Dendritic cell treated with granulocyte-macrophage colony-stimulating factor and Interleukin-4, amounts not matched to agents 40 ng/mL and 50 ng/mL, for 4 days (primary cell): ENCODE measurements at regions not wholly inside any gene's neighbourhood (a gene's known extent, or its start where the extent isn't known, plus 50 kb on each side); places are given as distances from the start of the nearest gene placed in this dataset.

Experiments used
- H3K27ac Mint-ChIP-seq: one replicate; pipeline ENCODE4 v1.8.0; 2022; ENCODE audit warnings: mild to moderate bottlenecking, mixed read lengths
- H3K27me3 Mint-ChIP-seq: one replicate; pipeline ENCODE4 v1.8.0; 2022; ENCODE audit warnings: mild to moderate bottlenecking, mixed read lengths
- H3K36me3 Mint-ChIP-seq: one replicate; pipeline ENCODE4 v1.8.0; 2022; ENCODE audit warnings: low read depth, mixed read lengths
- H3K4me1 Mint-ChIP-seq: one replicate; pipeline ENCODE4 v1.8.0; 2022; ENCODE audit warnings: low read depth, mixed read lengths
- H3K4me3 Mint-ChIP-seq: one replicate; pipeline ENCODE4 v1.8.0; 2022; ENCODE audit warnings: mild to moderate bottlenecking, moderate library complexity, mixed read lengths
- H3K9me3 Mint-ChIP-seq: one replicate; pipeline ENCODE4 v1.8.0; 2022; ENCODE audit warnings: mixed read lengths
- intact Hi-C: fragments of 100-400 bp; cut with micrococcal nuclease; formaldehyde crosslinking; loops from one replicate; pipeline ENCODE4 v1.15.0; 2022

- Mint-ChIP-seq H3K27ac (no peak overlapping the region), H3K9me3 (no peaks in the 10 kb centered on the region), H3K27me3 (no peaks in the 10 kb centered on the region), H3K4me3 (no peak overlapping the region), H3K36me3 (no peaks in the 10 kb centered on the region), H3K4me1 (no peaks in the 10 kb centered on the region)
- intact Hi-C loops: no loop called here
Observed at GRCh38 chrX:106401965-106402559, 209.7 kb upstream of the RADX start.

DNA sequence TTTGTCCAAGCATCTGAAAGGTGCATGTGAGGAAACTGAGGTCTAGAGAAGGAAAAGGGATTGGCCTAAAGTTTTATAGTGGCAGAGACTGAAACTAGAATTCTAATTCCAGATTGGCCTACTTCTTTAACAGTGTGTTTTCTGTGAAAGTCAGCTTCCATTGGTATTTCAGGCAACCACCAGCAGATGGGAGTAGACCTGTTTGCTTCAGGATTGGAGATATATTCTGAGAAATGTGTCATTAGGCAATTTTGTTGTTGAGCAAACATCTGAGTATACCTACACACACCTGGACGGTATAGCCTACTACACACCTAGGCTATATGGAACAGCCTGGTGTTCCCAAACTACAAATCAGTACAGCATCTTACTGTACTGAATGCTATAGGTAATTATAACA lies 207.3 kb upstream of the RADX start:
- Mint-ChIP-seq H3K36me3 (no peaks in the 10 kb centered on the region), H3K27me3 (no peaks in the 10 kb centered on the region), H3K4me1 (no peaks in the 10 kb centered on the region), H3K27ac (no peak overlapping the region), H3K4me3 (no peak overlapping the region), H3K9me3 (no peaks in the 10 kb centered on the region)
- intact Hi-C loops: no loop called here

DNA sequence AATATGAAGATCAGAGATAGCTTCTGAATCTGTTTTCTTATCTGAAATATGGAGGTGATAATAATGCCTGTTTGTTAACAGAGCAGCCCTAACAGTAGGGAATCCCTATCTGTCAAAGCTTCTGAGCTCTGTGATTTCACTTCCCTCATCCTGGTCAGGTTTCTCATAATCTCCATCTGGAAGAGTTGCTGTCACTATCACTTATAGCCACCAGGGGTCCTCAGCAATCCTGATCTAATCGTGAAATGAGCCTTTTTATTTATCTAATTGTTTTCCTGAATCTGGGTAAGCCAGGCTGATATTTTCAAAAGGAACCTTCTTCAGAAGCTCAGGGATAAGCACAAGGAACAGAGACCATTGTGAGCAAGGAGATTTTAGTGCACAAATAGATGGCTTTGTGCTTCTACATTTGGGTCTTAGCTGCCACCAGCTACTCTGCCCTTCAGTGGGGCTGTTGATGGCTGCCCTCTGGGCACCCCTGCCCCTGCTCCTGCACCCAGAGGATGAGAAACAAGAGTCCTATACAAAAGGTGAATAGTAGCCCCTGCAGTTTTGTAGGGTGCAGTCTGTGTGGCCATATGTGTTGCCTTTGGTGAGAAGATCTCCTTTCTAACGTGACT lies 196.4 kb upstream of the RADX start:
- Mint-ChIP-seq H3K27ac (no peak overlapping the region), H3K4me1 (no peaks in the 10 kb centered on the region), H3K4me3 (no peak overlapping the region), H3K36me3 (no peaks in the 10 kb centered on the region), H3K9me3 (no peaks in the 10 kb centered on the region), H3K27me3 (no peaks in the 10 kb centered on the region)
- intact Hi-C loops: no loop called here

- H3K4me3 Mint-ChIP-seq: no peak overlapping the region
- no peaks in the 10 kb centered on the region for H3K4me1 Mint-ChIP-seq
- H3K9me3 Mint-ChIP-seq: no peaks in the 10 kb centered on the region
- H3K27me3 Mint-ChIP-seq: no peaks in the 10 kb centered on the region
- no peak overlapping the region for H3K27ac Mint-ChIP-seq
- no peaks in the 10 kb centered on the region for H3K36me3 Mint-ChIP-seq
- intact Hi-C loops: no loop called here
Observed at GRCh38 chrX:106436691-106437090, 175.1 kb upstream of the RADX start.

DNA sequence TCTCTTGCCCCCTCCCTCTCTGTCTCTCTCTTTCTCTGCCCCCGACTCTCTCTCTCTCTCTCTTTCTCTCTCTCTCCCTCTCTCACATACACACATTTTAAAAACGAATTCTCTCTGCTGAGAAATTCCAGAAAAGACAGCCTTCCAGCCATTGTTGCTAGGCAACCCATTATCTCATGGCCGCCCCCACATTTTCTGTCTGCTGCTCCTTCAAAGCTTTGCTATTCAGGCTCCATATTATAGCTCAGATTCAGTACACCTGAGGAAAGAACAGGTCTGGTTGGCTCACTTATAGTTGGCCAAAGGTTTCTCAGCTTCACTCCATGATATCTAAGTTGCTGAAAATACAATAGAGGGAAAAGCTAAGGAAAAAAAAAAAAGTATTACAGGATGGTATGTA lies 174.4 kb upstream of the RADX start:
- H3K36me3 Mint-ChIP-seq: no peaks in the 10 kb centered on the region
- no peaks in the 10 kb centered on the region for H3K9me3 Mint-ChIP-seq
- H3K4me3 Mint-ChIP-seq: no peak overlapping the region
- no peaks in the 10 kb centered on the region for H3K27me3 Mint-ChIP-seq
- no peak overlapping the region for H3K27ac Mint-ChIP-seq
- no peaks in the 10 kb centered on the region for H3K4me1 Mint-ChIP-seq
- intact Hi-C loops: no loop called here

DNA sequence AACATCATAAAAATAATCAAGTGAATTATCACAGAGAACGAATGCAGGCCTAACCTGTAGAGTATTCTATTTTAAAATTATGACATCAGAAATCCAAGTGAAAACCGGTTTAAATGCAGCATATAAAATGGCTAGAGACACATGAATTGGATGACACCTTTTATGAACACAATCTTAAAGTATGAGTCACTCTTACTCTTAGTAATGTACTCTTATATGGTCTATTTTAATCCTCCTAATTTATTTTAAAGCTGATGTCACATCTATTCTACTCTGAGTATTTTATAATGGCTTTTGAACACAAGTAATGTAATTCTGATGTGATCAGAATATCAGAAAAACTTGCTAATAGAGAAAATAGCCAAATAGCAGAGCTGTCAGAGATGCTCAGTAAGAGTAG lies 161.4 kb upstream of the RADX start:
- Mint-ChIP-seq H3K27me3 (no peaks in the 10 kb centered on the region), H3K36me3 (no peaks in the 10 kb centered on the region), H3K27ac (no peak overlapping the region), H3K4me3 (no peak overlapping the region), H3K9me3 (no peaks in the 10 kb centered on the region), H3K4me1 (no peaks in the 10 kb centered on the region)
- intact Hi-C loops: no loop called here

- no peaks in the 10 kb centered on the region for H3K27me3 Mint-ChIP-seq
- H3K4me1 Mint-ChIP-seq: no peaks in the 10 kb centered on the region
- intact Hi-C loops: no loop called here
Observed at GRCh38 chrX:106451933-106452332, 159.8 kb upstream of the RADX start.

GRCh38 chrX:106454991-106455390 lies 156.8 kb upstream of the RADX start:
- intact Hi-C loops: no loop called here
- Mint-ChIP-seq H3K27me3 (no peaks in the 10 kb centered on the region), H3K4me1 (no peaks in the 10 kb centered on the region), H3K36me3 (no peaks in the 10 kb centered on the region), H3K9me3 (no peaks in the 10 kb centered on the region), H3K27ac (no peak overlapping the region), H3K4me3 (no peak overlapping the region)

More at GRCh38 chrX:106451933-106452332, 159.8 kb upstream of the RADX start:
- no peak overlapping the region for H3K27ac Mint-ChIP-seq
- no peak overlapping the region for H3K4me3 Mint-ChIP-seq
- no peaks in the 10 kb centered on the region for H3K36me3 Mint-ChIP-seq
- H3K9me3 Mint-ChIP-seq: no peaks in the 10 kb centered on the region

DNA sequence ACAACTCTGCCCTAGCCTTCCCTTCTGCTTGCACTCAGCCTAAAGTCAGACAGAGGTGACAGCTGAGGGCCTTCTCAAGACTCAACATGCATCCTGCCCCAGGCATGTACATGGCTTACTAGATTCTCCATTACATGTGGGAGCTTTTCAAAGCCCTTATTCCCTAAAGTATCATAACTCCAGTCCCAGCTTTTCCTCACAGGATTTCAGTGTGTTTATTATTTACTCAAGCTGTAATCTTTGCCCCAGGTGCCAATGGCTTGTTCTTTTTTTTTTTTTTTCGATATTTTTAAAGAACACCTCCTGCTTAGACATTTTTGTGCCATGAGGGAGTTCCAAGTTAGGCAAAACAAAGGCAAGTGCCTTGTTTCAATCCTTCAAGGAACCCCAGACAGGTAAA lies 154.0 kb upstream of the RADX start:
- intact Hi-C loops: no loop called here
- H3K9me3 Mint-ChIP-seq: no peaks in the 10 kb centered on the region
- no peak overlapping the region for H3K4me3 Mint-ChIP-seq
- H3K36me3 Mint-ChIP-seq: no peaks in the 10 kb centered on the region
- H3K27ac Mint-ChIP-seq: no peak overlapping the region
- no peaks in the 10 kb centered on the region for H3K4me1 Mint-ChIP-seq
- no peaks in the 10 kb centered on the region for H3K27me3 Mint-ChIP-seq

DNA sequence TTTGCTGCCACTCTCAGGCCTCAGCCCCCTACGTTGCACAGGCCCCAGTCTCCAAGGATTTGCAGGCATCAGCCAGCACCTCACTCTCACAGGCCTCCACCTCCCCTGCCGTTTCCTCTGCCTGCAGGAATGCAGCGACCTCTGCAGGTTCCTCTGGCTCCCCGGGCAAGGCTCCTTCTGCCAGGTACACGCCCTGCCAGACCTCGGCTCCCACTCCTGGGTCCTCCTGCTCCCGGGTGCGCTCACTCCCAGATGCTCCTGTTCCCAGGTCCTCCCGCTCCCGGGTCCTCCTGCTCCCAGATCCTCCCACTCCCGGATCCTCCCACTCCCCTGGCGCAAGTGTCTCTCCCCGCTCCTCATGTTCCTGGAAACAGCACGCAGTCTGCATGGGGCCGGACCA lies 144.4 kb upstream of the RADX start:
- intact Hi-C loops: no loop called here
- Mint-ChIP-seq H3K9me3 (peaks cover 11% of the 10 kb centered on the region), H3K4me1 (no peaks in the 10 kb centered on the region), H3K36me3 (no peaks in the 10 kb centered on the region), H3K27ac (no peak overlapping the region), H3K4me3 (no peak overlapping the region), H3K27me3 (peaks cover 2% of the 10 kb centered on the region)

- intact Hi-C loops: no loop called here
- Mint-ChIP-seq H3K4me3 (no peak overlapping the region), H3K9me3 (peaks cover 11% of the 10 kb centered on the region), H3K4me1 (no peaks in the 10 kb centered on the region), H3K27ac (no peak overlapping the region), H3K27me3 (peaks cover 2% of the 10 kb centered on the region), H3K36me3 (no peaks in the 10 kb centered on the region)
Observed at GRCh38 chrX:106467943-106468342, 143.8 kb upstream of the RADX start.

DNA sequence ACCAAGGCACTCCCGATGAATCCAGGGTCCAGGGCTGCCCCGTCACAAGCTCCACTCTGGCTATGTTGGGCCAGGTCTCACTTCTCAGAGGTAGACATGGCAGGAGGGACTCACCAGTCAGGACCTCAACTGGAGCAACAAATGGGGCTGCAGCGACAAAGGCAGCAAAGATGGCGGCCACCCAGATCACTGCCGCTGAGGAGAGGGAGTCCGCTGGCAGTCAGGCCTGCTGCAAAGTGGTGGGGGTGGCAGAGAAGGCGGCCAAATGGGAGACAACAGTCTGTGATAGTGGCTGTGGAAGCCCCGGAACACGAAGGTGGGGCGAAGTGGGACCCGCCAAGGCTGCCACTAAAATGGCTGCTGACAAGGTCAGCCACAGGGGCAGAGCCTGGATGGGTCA lies 143.3 kb upstream of the RADX start:
- peaks cover 2% of the 10 kb centered on the region for H3K27me3 Mint-ChIP-seq
- no peak overlapping the region for H3K4me3 Mint-ChIP-seq
- no peaks in the 10 kb centered on the region for H3K4me1 Mint-ChIP-seq
- intact Hi-C loops: no loop called here
- H3K9me3 Mint-ChIP-seq: peaks cover 11% of the 10 kb centered on the region
- H3K27ac Mint-ChIP-seq: no peak overlapping the region
- no peaks in the 10 kb centered on the region for H3K36me3 Mint-ChIP-seq

- Mint-ChIP-seq H3K4me3 (no peak overlapping the region), H3K36me3 (no peaks in the 10 kb centered on the region), H3K9me3 (no peaks in the 10 kb centered on the region), H3K27me3 (no peaks in the 10 kb centered on the region), H3K27ac (no peak overlapping the region), H3K4me1 (no peaks in the 10 kb centered on the region)
- intact Hi-C loops: loop anchor here (10.0 kb wide), 1 partner anchor 315 kb away; no protein-coding TSS in a partner anchor
Observed at GRCh38 chrX:106479920-106480319, 131.9 kb upstream of the RADX start.

DNA sequence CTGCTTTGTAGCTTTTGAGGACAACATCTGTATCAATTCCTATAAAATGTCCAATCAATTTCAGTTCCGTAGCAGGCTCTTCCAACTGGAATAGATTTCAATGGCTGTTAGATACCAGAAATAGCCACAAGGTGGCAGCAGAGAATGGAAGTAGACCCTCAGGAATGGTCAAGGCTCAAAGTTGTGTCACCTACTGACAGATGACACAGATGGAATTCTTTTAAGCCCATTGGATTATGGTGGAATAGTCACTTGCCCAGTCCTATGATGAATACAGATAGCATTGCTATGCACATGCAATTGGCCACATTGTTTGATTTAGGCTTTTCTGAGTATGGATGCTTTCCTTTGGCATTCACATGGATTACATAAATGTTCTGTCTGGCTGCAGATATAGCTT lies 130.4 kb upstream of the RADX start:
- Mint-ChIP-seq H3K4me1 (no peaks in the 10 kb centered on the region), H3K9me3 (no peaks in the 10 kb centered on the region), H3K27me3 (no peaks in the 10 kb centered on the region), H3K27ac (no peak overlapping the region), H3K4me3 (no peak overlapping the region), H3K36me3 (no peaks in the 10 kb centered on the region)
- intact Hi-C loops: loop anchor here (10.0 kb wide), 1 partner anchor 313 kb away; no protein-coding TSS in a partner anchor

DNA sequence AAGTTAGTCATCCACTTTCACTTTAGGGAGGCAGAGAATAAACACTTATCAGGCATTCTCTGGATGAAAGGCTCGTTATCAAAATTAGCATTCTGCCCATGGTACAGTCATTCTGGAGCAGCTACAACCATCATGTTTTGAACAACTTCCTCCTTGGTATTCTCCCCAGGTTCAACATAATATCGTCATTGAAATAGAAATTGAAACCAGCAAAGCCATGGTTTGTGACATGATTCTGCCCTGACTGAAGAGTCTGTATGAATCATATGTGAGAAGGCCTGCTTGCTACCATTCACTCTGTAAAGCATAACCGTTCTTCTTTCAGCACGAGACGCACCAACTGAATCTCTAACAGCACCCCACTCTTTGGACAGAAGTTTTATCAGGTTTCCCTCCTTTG lies 127.5 kb upstream of the RADX start:
- no peaks in the 10 kb centered on the region for H3K36me3 Mint-ChIP-seq
- no peaks in the 10 kb centered on the region for H3K27me3 Mint-ChIP-seq
- H3K4me3 Mint-ChIP-seq: no peak overlapping the region
- H3K4me1 Mint-ChIP-seq: no peaks in the 10 kb centered on the region
- intact Hi-C loops: loop anchor here (10.0 kb wide), 1 partner anchor 311 kb away; no protein-coding TSS in a partner anchor
- H3K27ac Mint-ChIP-seq: no peak overlapping the region
- no peaks in the 10 kb centered on the region for H3K9me3 Mint-ChIP-seq
